IgD-negative memory B cell (primary cell): ENCODE measurements at regions not wholly inside any gene's neighbourhood (a gene's known extent, or its start where the extent isn't known, plus 50 kb on each side); places are given as distances from the start of the nearest gene placed in this dataset.

Experiments used
- H3K27ac Mint-ChIP-seq, 3 donors: one replicate each; pipeline ENCODE4 v1.8.0; 2020 to 2022; ENCODE audit warnings: mild to moderate bottlenecking in 3 of 3, mixed read lengths in 3 of 3, moderate library complexity in 1 of 3
- H3K27me3 Mint-ChIP-seq: one replicate; pipeline ENCODE4 v1.8.0; 2021; ENCODE audit warnings: mixed read lengths
- H3K36me3 Mint-ChIP-seq: one replicate; pipeline ENCODE4 v1.8.0; 2020; ENCODE audit warnings: mild to moderate bottlenecking, mixed read lengths
- H3K4me1 Mint-ChIP-seq, 3 donors: one replicate each; pipeline ENCODE4 v1.8.0; 2020 to 2022; ENCODE audit warnings: mixed read lengths in 3 of 3, mild to moderate bottlenecking in 1 of 3
- H3K4me3 Mint-ChIP-seq, 4 donors: one replicate each; pipeline ENCODE4 v1.8.0; 2020 to 2022; ENCODE audit warnings: mild to moderate bottlenecking in 4 of 4, mixed read lengths in 4 of 4, moderate library complexity in 3 of 4
- H3K9me3 Mint-ChIP-seq, 3 donors: one replicate each; pipeline ENCODE4 v1.8.0; 2020 to 2021; ENCODE audit warnings: mixed read lengths in 3 of 3, mild to moderate bottlenecking in 1 of 3

GRCh38 chr2:5549771-5550170, 142.4 kb upstream of the SOX11 start:
- H3K4me1 Mint-ChIP-seq, result no peaks in the 10 kb centered on the region
- H3K4me3 Mint-ChIP-seq, result no peak overlapping the region
- H3K9me3 Mint-ChIP-seq, result peaks cover 2 to 12% (median 5%) of the 10 kb centered on the region in 3 donors
- no peaks in the 10 kb centered on the region for H3K27me3 Mint-ChIP-seq
- H3K27ac Mint-ChIP-seq, result no peak overlapping the region
- H3K36me3 Mint-ChIP-seq, result no peaks in the 10 kb centered on the region

GRCh38 chr2:5555636-5556035, 136.5 kb upstream of the SOX11 start:
- no peaks in the 10 kb centered on the region for H3K4me1 Mint-ChIP-seq
- no peak overlapping the region for H3K27ac Mint-ChIP-seq

GRCh38 chr2:5561006-5561405, 131.2 kb upstream of the SOX11 start:
- Mint-ChIP-seq H3K4me3 (no peak overlapping the region), H3K27me3 (no peaks in the 10 kb centered on the region), H3K27ac (no peak overlapping the region), H3K9me3 (peaks cover 4 to 11% (median 6%) of the 10 kb centered on the region in 3 donors), H3K4me1 (no peaks in the 10 kb centered on the region), H3K36me3 (no peaks in the 10 kb centered on the region)

More at GRCh38 chr2:5555636-5556035, 136.5 kb upstream of the SOX11 start:
- Mint-ChIP-seq H3K27me3 (no peaks in the 10 kb centered on the region), H3K4me3 (no peak overlapping the region), H3K36me3 (no peaks in the 10 kb centered on the region), H3K9me3 (peaks cover 3 to 15% (median 4%) of the 10 kb centered on the region in 3 donors)

- Mint-ChIP-seq H3K27me3 (no peaks in the 10 kb centered on the region), H3K27ac (no peak overlapping the region), H3K4me1 (no peaks in the 10 kb centered on the region), H3K36me3 (no peaks in the 10 kb centered on the region), H3K4me3 (no peak overlapping the region), H3K9me3 (peaks cover 4 to 9% (median 6%) of the 10 kb centered on the region in 3 donors)
Observed at GRCh38 chr2:5562426-5562825, 129.8 kb upstream of the SOX11 start.

- Mint-ChIP-seq H3K4me3 (no peak overlapping the region), H3K9me3 (peaks cover 4 to 5% (median 4%) of the 10 kb centered on the region in 3 donors), H3K36me3 (no peaks in the 10 kb centered on the region), H3K4me1 (no peaks in the 10 kb centered on the region), H3K27ac (no peak overlapping the region), H3K27me3 (no peaks in the 10 kb centered on the region)
Observed at GRCh38 chr2:5562865-5563264, 129.3 kb upstream of the SOX11 start.

GRCh38 chr2:5563411-5563810, 128.8 kb upstream of the SOX11 start:
- Mint-ChIP-seq H3K9me3 (peaks cover 4% of the 10 kb centered on the region in 3 donors), H3K27me3 (no peaks in the 10 kb centered on the region), H3K36me3 (no peaks in the 10 kb centered on the region), H3K4me1 (no peaks in the 10 kb centered on the region), H3K4me3 (no peak overlapping the region), H3K27ac (no peak overlapping the region)

- H3K27ac Mint-ChIP-seq, result no peak overlapping the region
- H3K27me3 Mint-ChIP-seq, result no peaks in the 10 kb centered on the region
- H3K36me3 Mint-ChIP-seq, result no peaks in the 10 kb centered on the region
- H3K9me3 Mint-ChIP-seq, result peaks cover 1 to 6% (median 4%) of the 10 kb centered on the region in 3 donors
- peaks cover 0 to 2% (median 0%) of the 10 kb centered on the region in 3 donors for H3K4me1 Mint-ChIP-seq
- H3K4me3 Mint-ChIP-seq, result no peak overlapping the region
Observed at GRCh38 chr2:5569256-5569655, 122.9 kb upstream of the SOX11 start.

GRCh38 chr2:5576015-5576414, 116.2 kb upstream of the SOX11 start:
- H3K4me1 Mint-ChIP-seq, result peaks cover 0 to 2% (median 0%) of the 10 kb centered on the region in 3 donors
- H3K27ac Mint-ChIP-seq, result no peak overlapping the region
- peaks cover 3 to 10% (median 8%) of the 10 kb centered on the region in 3 donors for H3K9me3 Mint-ChIP-seq
- no peaks in the 10 kb centered on the region for H3K27me3 Mint-ChIP-seq
- H3K36me3 Mint-ChIP-seq, result no peaks in the 10 kb centered on the region
- H3K4me3 Mint-ChIP-seq, result no peak overlapping the region

- Mint-ChIP-seq H3K4me3 (no peak overlapping the region), H3K36me3 (no peaks in the 10 kb centered on the region), H3K4me1 (no peaks in the 10 kb centered on the region), H3K9me3 (peaks cover 0 to 3% (median 0%) of the 10 kb centered on the region in 3 donors), H3K27ac (no peak overlapping the region), H3K27me3 (no peaks in the 10 kb centered on the region)
Observed at GRCh38 chr2:5587766-5588165, 104.4 kb upstream of the SOX11 start.

GRCh38 chr2:5588601-5589000, 103.6 kb upstream of the SOX11 start:
- Mint-ChIP-seq H3K9me3 (peaks cover 0 to 3% (median 2%) of the 10 kb centered on the region in 3 donors), H3K27me3 (no peaks in the 10 kb centered on the region), H3K36me3 (no peaks in the 10 kb centered on the region), H3K27ac (no peak overlapping the region), H3K4me1 (no peaks in the 10 kb centered on the region), H3K4me3 (no peak overlapping the region)

GRCh38 chr2:5589183-5589582, 103.0 kb upstream of the SOX11 start:
- Mint-ChIP-seq H3K36me3 (no peaks in the 10 kb centered on the region), H3K9me3 (peaks cover 0 to 3% (median 2%) of the 10 kb centered on the region in 3 donors), H3K4me1 (no peaks in the 10 kb centered on the region), H3K4me3 (no peak overlapping the region), H3K27ac (no peak overlapping the region), H3K27me3 (no peaks in the 10 kb centered on the region)

- no peaks in the 10 kb centered on the region for H3K4me1 Mint-ChIP-seq
- no peak overlapping the region for H3K27ac Mint-ChIP-seq
- peaks cover 0 to 3% (median 2%) of the 10 kb centered on the region in 3 donors for H3K9me3 Mint-ChIP-seq
- H3K27me3 Mint-ChIP-seq, result no peaks in the 10 kb centered on the region
- H3K4me3 Mint-ChIP-seq, result no peak overlapping the region
- no peaks in the 10 kb centered on the region for H3K36me3 Mint-ChIP-seq
Observed at GRCh38 chr2:5590886-5591285, 101.3 kb upstream of the SOX11 start.

- Mint-ChIP-seq H3K27me3 (no peaks in the 10 kb centered on the region), H3K36me3 (no peaks in the 10 kb centered on the region), H3K27ac (no peak overlapping the region), H3K9me3 (peaks cover 0 to 2% (median 0%) of the 10 kb centered on the region in 3 donors), H3K4me3 (no peak overlapping the region), H3K4me1 (no peaks in the 10 kb centered on the region)
Observed at GRCh38 chr2:5592916-5593315, 99.3 kb upstream of the SOX11 start.

GRCh38 chr2:5594249-5594695, 97.9 kb upstream of the SOX11 start:
- H3K4me3 Mint-ChIP-seq, result no peak overlapping the region
- H3K4me1 Mint-ChIP-seq, result no peaks in the 10 kb centered on the region
- H3K27me3 Mint-ChIP-seq, result no peaks in the 10 kb centered on the region
- H3K27ac Mint-ChIP-seq, result no peak overlapping the region
- peaks cover 0 to 2% (median 0%) of the 10 kb centered on the region in 3 donors for H3K9me3 Mint-ChIP-seq
- no peaks in the 10 kb centered on the region for H3K36me3 Mint-ChIP-seq

GRCh38 chr2:5596868-5597267, 95.3 kb upstream of the SOX11 start:
- no peaks in the 10 kb centered on the region for H3K27me3 Mint-ChIP-seq
- no peaks in the 10 kb centered on the region for H3K4me1 Mint-ChIP-seq
- no peak overlapping the region for H3K27ac Mint-ChIP-seq
- H3K9me3 Mint-ChIP-seq, result peaks cover 0 to 4% (median 1%) of the 10 kb centered on the region in 3 donors
- H3K4me3 Mint-ChIP-seq, result no peak overlapping the region
- no peaks in the 10 kb centered on the region for H3K36me3 Mint-ChIP-seq

- peaks cover 0 to 5% (median 5%) of the 10 kb centered on the region in 3 donors for H3K9me3 Mint-ChIP-seq
- no peak overlapping the region for H3K4me3 Mint-ChIP-seq
- no peaks in the 10 kb centered on the region for H3K4me1 Mint-ChIP-seq
- H3K27ac Mint-ChIP-seq, result no peak overlapping the region
- no peaks in the 10 kb centered on the region for H3K27me3 Mint-ChIP-seq
- no peaks in the 10 kb centered on the region for H3K36me3 Mint-ChIP-seq
Observed at GRCh38 chr2:5598156-5598555, 94.0 kb upstream of the SOX11 start.
